Hippocampal formation (tissue), 2 donors: ENCODE measurements at regions not wholly inside any gene's neighbourhood (a gene's known extent, or its start where the extent isn't known, plus 50 kb on each side); places are given as distances from the start of the nearest gene placed in this dataset.
"Not testable (repeated sequence)": the region's sequence is repeated elsewhere in the genome, so short reads cannot be mapped to it uniquely, and the experiment has no call there.

ENCODE experiments used
- DNase-seq, 2 donors: peaks; one replicate each; lab custom pipeline; 2025; lab: John Stamatoyannopoulos, UW

- no peak for DNase-seq
Measured at GRCh38 chr2:228793116-228793515, 478.0 kb downstream of the PID1 start.

DNA sequence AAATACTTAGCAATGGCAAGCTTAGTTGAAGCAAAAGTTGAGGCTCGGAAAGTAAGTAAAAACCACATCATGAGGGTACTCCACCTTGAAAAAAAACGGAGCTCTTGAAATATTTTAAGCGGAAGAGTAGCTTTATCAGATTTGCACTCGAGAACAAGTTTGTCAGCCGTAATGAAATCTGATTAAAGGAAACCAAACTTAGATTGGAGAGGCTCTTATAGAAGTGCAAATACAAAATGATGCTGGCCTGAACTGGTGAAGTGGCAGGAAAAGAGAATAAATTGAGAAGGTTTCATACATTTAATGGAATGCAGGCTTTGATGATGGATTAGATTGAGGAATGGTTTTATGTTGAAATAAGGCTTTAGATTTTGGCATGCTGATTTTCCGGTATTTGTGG is 484.2 kb downstream of the PID1 start:
- DNase-seq, result no peak

- DNase-seq, result no peak
Measured at GRCh38 chr2:228782281-228782680, 488.8 kb downstream of the PID1 start.

DNA sequence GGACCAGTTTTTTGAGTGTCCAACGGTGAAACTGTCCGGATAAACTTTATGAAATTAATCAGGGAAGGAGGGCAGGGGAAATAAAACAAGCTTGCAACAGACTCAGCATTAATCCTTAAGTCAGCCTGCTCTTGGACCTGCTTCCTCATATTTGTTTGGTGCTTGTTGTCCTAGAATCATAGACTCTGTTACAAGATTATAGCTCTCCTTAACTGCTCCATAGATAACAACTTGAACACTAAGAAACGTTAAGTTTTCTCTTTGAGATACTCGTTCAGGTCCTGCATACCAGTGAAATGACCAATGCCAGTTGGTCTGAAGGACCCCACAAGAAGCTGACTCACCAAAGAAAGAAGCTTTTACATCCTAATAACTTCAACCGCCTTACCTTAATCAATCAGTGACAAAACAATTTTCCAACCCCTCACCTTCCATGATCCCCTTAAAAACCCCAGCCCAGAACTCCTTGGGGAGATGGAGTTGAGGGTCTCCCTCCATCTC is 493.2 kb downstream of the PID1 start:
- no peak for DNase-seq

GRCh38 chr2:228774548-228774947 is 496.5 kb downstream of the PID1 start:
- no peak for DNase-seq

GRCh38 chr2:228771774-228772173 is 499.3 kb downstream of the PID1 start:
- DNase-seq, result no peak

DNA sequence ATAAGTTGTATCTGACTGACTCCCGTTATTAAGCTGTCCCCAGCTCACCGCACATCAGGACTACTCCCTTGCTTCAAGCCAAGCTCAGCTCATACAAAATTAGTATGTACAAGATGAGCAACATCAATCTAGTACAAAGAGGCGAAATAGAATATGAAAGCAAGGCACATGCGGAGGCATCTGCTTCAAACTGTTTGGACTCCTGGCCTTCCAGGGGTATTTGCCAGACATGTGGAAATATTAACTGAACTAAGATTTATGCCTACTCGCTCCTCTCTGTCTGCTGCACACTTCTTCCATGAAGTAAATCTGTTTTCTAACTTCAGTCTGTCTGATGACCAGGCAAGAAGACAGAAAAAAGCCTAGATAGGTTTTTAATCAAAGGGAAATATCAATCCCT is 499.8 kb downstream of the PID1 start:
- no peak for DNase-seq

DNA sequence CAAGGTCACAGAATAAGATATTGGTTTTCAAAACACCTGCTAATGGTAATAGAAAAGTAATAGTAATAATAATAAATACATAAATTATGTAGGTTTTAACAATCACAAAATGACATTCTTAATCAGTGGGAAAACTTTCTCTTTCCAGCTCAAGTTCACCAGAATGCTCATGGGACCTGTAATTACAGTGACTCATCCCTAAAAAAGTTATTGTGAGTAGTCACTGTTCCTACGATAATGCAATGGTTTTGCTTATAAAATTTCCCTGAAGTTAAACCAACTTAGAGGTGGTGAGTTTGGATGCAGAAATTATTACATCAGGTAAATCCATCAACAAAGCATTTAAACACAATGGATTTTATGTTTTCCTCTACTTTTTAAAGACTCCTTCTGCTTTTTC is 502.3 kb downstream of the PID1 start:
- DNase-seq, result no peak

DNA sequence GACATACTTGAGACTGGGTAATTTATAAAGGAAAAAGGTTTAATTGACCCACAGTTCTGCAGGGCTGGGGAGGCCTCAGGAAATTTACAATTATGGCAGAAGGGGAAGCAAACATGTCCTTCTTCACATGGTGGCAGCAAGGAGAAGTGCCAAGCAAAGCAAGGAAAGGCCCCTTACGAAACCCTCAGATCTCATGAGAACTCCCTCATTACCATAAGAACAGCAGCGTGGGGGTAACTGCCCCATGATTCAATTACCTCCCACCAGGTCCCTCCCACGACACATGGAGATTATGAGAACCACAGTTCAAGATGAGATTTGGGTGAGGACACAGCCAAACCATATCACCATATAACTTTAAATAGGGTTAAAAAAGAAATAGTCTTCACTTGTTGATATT is 502.9 kb downstream of the PID1 start:
- DNase-seq, result not testable (repeated sequence)

GRCh38 chr2:228767196-228767595 is 503.9 kb downstream of the PID1 start:
- no peak for DNase-seq

- DNase-seq, result no peak
Measured at GRCh38 chr2:228763379-228763981, 507.6 kb downstream of the PID1 start.

DNA sequence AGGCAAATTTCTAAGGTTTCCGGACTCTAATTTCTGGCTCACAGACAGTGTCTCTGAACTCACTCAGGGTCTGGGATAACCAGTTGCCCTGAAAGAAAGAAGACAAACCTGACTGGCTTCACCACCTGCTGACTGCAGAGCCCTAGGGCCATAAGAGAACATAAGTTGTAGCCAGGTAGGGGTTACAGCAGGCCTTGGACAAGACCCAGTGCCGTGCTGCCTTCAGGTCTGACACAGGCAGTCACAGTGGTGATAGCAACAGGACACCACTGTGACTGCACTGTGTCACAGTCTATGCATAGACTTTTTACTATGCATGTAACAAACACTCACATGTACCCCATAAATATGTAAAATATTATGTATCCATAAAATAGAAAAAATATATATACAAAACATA is 508.5 kb downstream of the PID1 start:
- DNase-seq, result no peak

GRCh38 chr2:228755661-228756060 is 515.4 kb downstream of the PID1 start:
- DNase-seq, result not testable (repeated sequence)

- DNase-seq, result no peak
Measured at GRCh38 chr2:228747483-228747882, 523.6 kb downstream of the PID1 start.

GRCh38 chr2:228738671-228739380 is 532.3 kb downstream of the PID1 start:
- DNase-seq, result no peak

- no peak for DNase-seq
Measured at GRCh38 chr2:228735697-228736096, 535.4 kb downstream of the PID1 start.

- no peak for DNase-seq
Measured at GRCh38 chr2:228731517-228731916, 539.6 kb downstream of the PID1 start.

DNA sequence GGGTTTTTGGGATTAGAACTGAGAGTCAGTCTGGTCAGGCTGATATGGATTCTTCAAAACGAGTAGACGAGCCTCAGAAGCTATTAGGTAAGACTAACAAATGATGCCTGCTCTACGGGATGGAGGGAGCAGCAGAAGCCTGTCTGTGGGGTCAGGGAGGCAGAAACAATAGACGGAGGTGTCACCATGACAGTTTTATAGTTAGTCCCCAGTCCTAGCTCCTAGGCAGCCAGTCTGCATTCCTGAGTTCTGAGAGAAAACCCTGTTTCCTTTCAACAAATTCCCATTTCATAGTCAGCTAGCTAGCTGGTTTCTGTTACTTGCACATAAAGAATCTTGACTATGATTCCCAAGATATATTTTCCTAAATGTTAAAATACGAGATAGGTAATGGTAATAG is 542.1 kb downstream of the PID1 start:
- no peak for DNase-seq

- DNase-seq, result no peak
Measured at GRCh38 chr2:228725031-228725430, 543.5 kb upstream of the SPHKAP start.

DNA sequence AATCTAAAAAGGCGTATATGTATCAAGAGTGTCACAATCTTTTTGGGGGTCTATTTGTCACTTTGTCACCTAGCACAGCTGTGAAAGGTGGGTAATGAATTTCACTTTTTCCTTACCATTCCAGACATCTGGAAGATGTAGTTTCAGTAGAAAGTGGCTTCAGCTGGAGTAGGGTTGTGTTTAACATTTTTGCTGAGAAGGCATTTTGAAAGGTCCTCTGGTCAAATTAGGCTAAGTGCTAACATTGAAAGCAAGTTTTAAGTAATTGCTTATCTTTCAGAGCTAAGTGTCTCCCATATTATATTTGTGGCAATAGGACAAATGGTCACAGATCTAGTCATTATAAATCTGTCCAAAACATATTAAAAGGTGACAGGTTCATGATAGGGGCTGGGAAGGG is 542.1 kb upstream of the SPHKAP start:
- DNase-seq, result no peak

DNA sequence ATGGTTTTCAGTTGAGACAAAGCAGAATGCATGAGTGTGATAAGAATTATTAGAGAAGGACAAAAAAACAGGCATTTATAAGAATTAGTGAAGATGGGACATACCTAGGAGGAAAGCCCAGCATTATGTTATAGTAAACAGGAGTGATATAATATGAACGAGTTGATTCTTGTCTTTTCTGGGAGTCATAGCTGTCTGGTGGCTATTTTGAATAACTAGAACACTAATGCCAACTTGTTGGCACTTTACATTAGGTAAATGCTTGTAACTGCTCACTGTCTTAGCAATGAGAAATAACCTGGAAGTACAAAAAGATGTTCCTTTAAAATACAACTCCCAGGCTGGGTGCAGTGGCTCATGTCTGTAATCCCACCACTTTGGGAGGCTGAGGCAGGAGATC is 540.8 kb upstream of the SPHKAP start:
- DNase-seq, result no peak

DNA sequence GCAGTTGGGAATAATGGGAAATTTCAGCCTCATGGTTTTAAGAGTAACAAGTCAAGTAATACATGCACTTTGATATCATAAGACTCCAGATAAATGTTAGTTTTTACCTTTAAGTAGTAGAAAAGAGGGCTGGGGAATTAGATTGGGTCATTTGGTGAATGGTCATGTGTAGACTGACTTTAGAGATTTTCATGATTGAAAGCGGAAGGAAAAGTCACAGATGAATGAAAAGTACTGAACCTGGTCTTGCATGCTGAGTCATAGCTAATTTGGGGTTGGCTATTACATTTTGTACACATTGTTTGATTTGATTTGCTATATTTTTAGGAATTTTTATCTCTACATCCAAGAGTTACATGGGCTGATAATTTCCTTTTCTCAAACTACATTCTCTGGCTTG is 539.4 kb upstream of the SPHKAP start:
- DNase-seq, result no peak

DNA sequence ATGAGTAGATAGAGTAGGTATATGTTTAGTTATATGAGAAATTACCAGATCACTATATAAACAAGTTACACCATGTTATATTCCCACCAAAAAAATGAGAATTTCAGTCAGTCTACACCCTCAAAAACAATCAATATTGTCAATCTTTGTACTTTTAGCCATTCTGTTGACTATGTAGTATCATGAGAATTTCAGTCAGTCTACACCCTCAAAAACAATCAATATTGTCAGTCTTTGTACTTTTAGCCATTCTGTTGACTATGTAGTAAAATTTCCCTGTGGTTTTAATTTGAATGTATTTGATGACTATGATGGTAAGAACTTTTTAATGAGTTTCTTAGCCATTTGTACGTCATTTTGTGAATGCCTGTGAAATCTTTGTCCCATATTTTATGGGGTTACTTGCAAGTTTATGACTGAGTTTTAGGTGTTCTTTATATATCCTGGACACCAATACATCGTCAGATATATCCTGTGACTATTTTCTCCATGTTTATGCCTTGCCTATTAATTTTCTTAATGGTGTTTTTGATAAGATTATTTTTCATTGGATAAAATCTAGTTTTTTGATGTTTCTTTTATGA is 528.4 kb upstream of the SPHKAP start:
- DNase-seq, result no peak
